Mesendoderm (in vitro differentiated cells): ENCODE measurements at regions not wholly inside any gene's neighbourhood (a gene's known extent, or its start where the extent isn't known, plus 50 kb on each side); places are given as distances from the start of the nearest gene placed in this dataset.

ENCODE experiments used
- DNase-seq: peaks from one replicate; pipeline ENCODE4 v3.0.0; 2013
- H2AK5ac ChIP-seq: 2 replicates; pipeline ENCODE4 v1.6.1; 2013; ENCODE audit warnings: low read length, inconsistent platforms
- H2BK120ac ChIP-seq: 2 replicates; pipeline ENCODE4 v1.6.1; 2013; ENCODE audit warnings: low read depth, mild to moderate bottlenecking, low read length, moderate library complexity, mixed read lengths
- H2BK15ac ChIP-seq: replicated peaks from 2 replicates; pipeline ENCODE4 v1.6.1; 2013; ENCODE audit warnings: low read depth, mild to moderate bottlenecking, moderate library complexity
- H2BK5ac ChIP-seq: 2 replicates; pipeline ENCODE4 v1.6.1; 2013; ENCODE audit warnings: low read length, inconsistent platforms
- H3K18ac ChIP-seq: 2 replicates; pipeline ENCODE4 v1.6.1; 2013; ENCODE audit warnings: mild to moderate bottlenecking, low read length, mixed read lengths
- H3K23ac ChIP-seq: one replicate; pipeline ENCODE4 v1.6.1; 2013; ENCODE audit warnings: low read length
- H3K27ac ChIP-seq: 2 replicates; pipeline ENCODE4 v1.5.1; 2013; ENCODE audit warnings: low read depth, mild to moderate bottlenecking, inconsistent platforms, low read length, moderate library complexity
- H3K27me3 ChIP-seq: 2 replicates; pipeline ENCODE4 v1.6.1; 2013; ENCODE audit warnings: low read length, control low read depth, mild to moderate bottlenecking, inconsistent platforms; ENCODE audit not compliant: insufficient read depth, poor library complexity
- H3K36me3 ChIP-seq: 2 replicates; pipeline ENCODE4 v1.6.1; 2013; ENCODE audit warnings: low read length, inconsistent platforms; ENCODE audit not compliant: control insufficient read depth, insufficient read depth
- H3K4ac ChIP-seq: one replicate; pipeline ENCODE4 v1.6.1; 2013; ENCODE audit warnings: low read depth, mild to moderate bottlenecking, low read length, moderate library complexity
- H3K4me1 ChIP-seq: 2 replicates; pipeline ENCODE4 v1.6.1; 2013; ENCODE audit warnings: low read depth, low read length, inconsistent platforms; ENCODE audit not compliant: control insufficient read depth
- H3K4me2 ChIP-seq: 2 replicates; pipeline ENCODE4 v1.6.1; 2013; ENCODE audit warnings: low read length
- H3K4me3 ChIP-seq: 2 replicates; pipeline ENCODE4 v1.5.1; 2013; ENCODE audit warnings: mild to moderate bottlenecking, low read length
- H3K56ac ChIP-seq: one replicate; pipeline ENCODE4 v1.6.1; 2013; ENCODE audit warnings: low read length
- H3K79me1 ChIP-seq: 2 replicates; pipeline ENCODE4 v1.6.1; 2013; ENCODE audit warnings: low read length, inconsistent platforms
- H3K79me2 ChIP-seq: 2 replicates; pipeline ENCODE4 v1.6.1; 2013; ENCODE audit warnings: mild to moderate bottlenecking, low read length; ENCODE audit not compliant: control insufficient read depth, insufficient read depth
- H3K9ac ChIP-seq: 2 replicates; pipeline ENCODE4 v1.6.1; 2013; ENCODE audit warnings: low read length, inconsistent platforms
- H4K5ac ChIP-seq: one replicate; pipeline ENCODE4 v1.6.1; 2013; ENCODE audit warnings: low read length
- H4K8ac ChIP-seq: one replicate; pipeline ENCODE4 v1.6.1; 2013; ENCODE audit warnings: low read depth, mild to moderate bottlenecking, control low read depth, low read length, moderate library complexity
- WGBS: extraction: QIAGEN DNeasy Blood & Tissue Kit; methylation state at CpG from one replicate; pipeline ENCODE4 v1.1.7; 2013; ENCODE audit warnings: low lambda C conversion rate, missing lambda C conversion rate; ENCODE audit not compliant: insufficient coverage; ENCODE audit errors: extremely low coverage; 5-methylcytosine and 5-hydroxymethylcytosine counted together

DNA sequence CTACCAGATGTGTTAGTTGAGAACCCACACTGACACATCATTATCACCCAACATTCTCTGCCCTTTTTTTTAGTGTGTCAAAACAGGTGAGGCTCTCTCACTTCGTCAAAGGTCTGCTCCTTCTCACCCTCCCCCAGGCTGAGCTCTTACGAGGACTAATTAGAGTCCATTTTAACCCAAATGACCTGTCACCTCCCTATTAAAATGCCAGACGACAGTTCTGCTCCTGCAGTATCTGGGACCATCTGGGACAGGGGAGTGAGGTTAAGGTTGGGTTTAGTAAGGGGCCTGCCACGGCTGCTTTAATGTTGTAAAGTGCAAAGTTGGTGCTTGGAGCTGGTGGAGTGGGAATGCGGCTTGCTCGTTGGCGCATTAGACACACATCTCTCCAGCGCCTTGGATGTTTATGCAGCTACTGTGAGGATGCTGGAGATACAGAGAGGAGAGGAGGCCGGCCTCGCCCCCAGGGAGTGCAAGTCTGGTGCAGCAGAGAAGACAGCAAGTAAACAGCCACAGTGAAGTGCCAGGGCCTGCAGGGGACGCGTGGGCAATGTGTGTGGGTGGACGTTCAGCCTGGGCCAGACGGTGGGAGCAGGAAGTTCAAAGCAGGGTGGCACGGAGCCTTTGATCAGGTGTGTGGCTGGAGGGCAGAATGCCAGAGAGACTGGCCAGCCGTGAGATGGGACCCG, 96.2 kb downstream of the C9orf50 start:
- Histone ChIP-seq H2BK5ac (no peak overlapping the region), H3K79me2 (no peaks in the 10 kb centered on the region), H3K36me3 (no peaks in the 10 kb centered on the region), H2AK5ac (no peak overlapping the region), H3K56ac (no peak overlapping the region), H3K4me1 (peaks cover 2% of the 10 kb centered on the region), H3K4me2 (no peak overlapping the region), H3K79me1 (no peaks in the 10 kb centered on the region), H4K5ac (no peak overlapping the region), H4K8ac (no peak overlapping the region), H3K27me3 (no peaks in the 10 kb centered on the region), H3K18ac (no peak overlapping the region), H2BK15ac (no peak overlapping the region), H3K4me3 (no peak overlapping the region), H2BK120ac (no peak overlapping the region), H3K23ac (no peak overlapping the region), H3K9ac (no peak overlapping the region), H3K4ac (no peak overlapping the region), H3K27ac (no peak overlapping the region)
- peak; percentile 29 for DNase-seq
- no CpG with 5 or more reads among the region's 17 CpGs for WGBS

DNA sequence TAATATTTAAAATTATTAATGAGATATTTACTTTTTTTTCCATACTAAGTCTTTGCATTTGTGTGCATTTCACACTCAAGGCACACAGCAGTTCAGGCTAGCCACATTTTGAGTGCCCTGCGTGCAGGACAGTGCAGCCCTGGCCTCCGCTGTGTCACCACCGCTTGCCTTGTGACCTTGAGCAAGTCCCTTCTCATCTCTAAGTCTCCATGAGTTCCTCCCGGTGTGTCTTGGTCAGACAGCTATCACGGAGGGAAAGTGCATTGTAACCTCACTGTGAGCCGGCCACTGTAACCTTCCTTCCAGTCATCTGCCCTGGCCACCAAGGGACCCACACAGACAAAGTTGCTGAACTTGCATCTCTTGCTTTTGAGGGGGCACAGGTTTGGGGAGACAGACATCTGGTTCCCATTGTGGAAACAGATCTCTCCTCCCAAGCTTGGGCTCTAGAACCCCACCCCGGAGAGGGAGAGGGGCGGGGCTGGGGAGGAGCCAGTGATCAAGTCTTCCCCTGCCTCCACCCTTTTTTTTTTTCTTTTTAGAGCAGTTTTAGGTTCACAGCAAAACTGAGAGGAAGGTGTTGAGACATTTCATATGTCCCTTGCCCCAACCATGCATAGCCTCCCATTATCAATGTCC, 96.8 kb downstream of the C9orf50 start:
- Histone ChIP-seq H3K56ac (peak overlapping the region; percentile 19), H2BK5ac (no peak overlapping the region), H3K4me1 (peaks cover 2% of the 10 kb centered on the region), H4K5ac (no peak overlapping the region), H3K4me2 (no peak overlapping the region), H3K18ac (no peak overlapping the region), H2BK15ac (no peak overlapping the region), H3K79me2 (no peaks in the 10 kb centered on the region), H3K27me3 (no peaks in the 10 kb centered on the region), H3K36me3 (no peaks in the 10 kb centered on the region), H3K9ac (peak overlapping the region; percentile 1), H3K23ac (no peak overlapping the region), H2BK120ac (no peak overlapping the region), H4K8ac (no peak overlapping the region), H3K79me1 (no peaks in the 10 kb centered on the region), H3K4ac (no peak overlapping the region), H3K27ac (no peak overlapping the region), H2AK5ac (no peak overlapping the region), H3K4me3 (no peak overlapping the region)
- no peak for DNase-seq
- no CpG with 5 or more reads among the region's 8 CpGs for WGBS

DNA sequence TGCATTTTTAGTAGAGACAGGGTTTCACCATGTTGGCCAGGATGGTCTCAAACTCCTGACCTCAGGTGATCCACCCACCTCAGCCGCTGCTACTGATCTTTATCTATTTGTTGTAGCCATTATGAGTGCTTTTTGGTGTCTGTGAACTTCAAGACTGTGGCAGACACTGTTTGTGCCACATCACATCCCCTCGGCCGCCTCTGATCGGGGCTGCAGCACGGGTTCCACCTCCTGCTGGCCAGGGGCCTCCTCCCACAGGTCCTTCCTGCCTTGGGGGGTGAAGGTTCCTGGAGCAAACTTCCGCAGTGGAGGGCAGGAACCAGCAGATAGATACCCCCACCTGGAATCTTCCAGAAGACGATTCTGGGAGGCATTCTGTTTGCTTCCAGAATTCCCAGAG, 98.5 kb downstream of the C9orf50 start:
- Histone ChIP-seq H3K23ac (no peak overlapping the region), H2BK120ac (no peak overlapping the region), H3K79me1 (no peaks in the 10 kb centered on the region), H3K4me3 (no peak overlapping the region), H3K4ac (no peak overlapping the region), H3K27ac (no peak overlapping the region), H3K9ac (no peak overlapping the region), H3K27me3 (no peaks in the 10 kb centered on the region), H3K4me2 (no peak overlapping the region), H4K8ac (no peak overlapping the region), H2BK5ac (no peak overlapping the region), H3K56ac (no peak overlapping the region), H3K18ac (no peak overlapping the region), H4K5ac (no peak overlapping the region), H2BK15ac (no peak overlapping the region), H3K36me3 (no peaks in the 10 kb centered on the region), H3K79me2 (no peaks in the 10 kb centered on the region), H3K4me1 (peaks cover 2% of the 10 kb centered on the region), H2AK5ac (no peak overlapping the region)
- no CpG with 5 or more reads among the region's 7 CpGs for WGBS
- no peak for DNase-seq

- no peak overlapping the region for H2BK120ac ChIP-seq
- H3K18ac ChIP-seq, result no peak overlapping the region
- no peak overlapping the region for H2BK5ac ChIP-seq
- no peak overlapping the region for H3K23ac ChIP-seq
- no peak overlapping the region for H3K4me2 ChIP-seq
- no peak overlapping the region for H3K4ac ChIP-seq
- H3K9ac ChIP-seq, result no peak overlapping the region
- H3K4me3 ChIP-seq, result no peak overlapping the region
- H4K8ac ChIP-seq, result no peak overlapping the region
- H3K79me2 ChIP-seq, result no peaks in the 10 kb centered on the region
- no CpG with 5 or more reads among the region's 3 CpGs for WGBS
- H2BK15ac ChIP-seq, result no peak overlapping the region
- no peaks in the 10 kb centered on the region for H3K36me3 ChIP-seq
- DNase-seq, result no peak
- no peak overlapping the region for H3K27ac ChIP-seq
- H4K5ac ChIP-seq, result no peak overlapping the region
- H2AK5ac ChIP-seq, result no peak overlapping the region
- H3K4me1 ChIP-seq, result peaks cover 2% of the 10 kb centered on the region
- no peaks in the 10 kb centered on the region for H3K79me1 ChIP-seq
- no peak overlapping the region for H3K56ac ChIP-seq
- no peaks in the 10 kb centered on the region for H3K27me3 ChIP-seq
Observed at GRCh38 chr9:129520082-129520481, 100.8 kb downstream of the C9orf50 start.

DNA sequence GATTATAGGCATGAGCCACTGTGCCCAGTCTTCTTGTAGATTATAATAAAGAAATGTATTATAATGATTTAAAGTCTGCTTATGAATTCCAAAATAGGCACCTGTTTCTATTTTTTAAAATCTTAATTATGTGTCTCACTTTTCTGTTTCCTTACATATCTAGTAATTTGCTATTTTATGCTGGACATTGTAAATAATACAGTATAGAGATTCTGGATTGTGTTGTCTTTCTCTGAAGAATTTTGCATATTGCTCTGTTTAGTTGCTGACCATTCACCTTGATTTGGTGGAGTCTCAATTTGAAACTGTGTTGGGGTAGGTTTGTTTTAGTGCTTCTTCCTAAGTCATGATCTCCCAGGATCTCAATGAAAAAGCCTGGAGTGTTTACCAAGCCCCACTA, 102.8 kb downstream of the C9orf50 start:
- Histone ChIP-seq H3K4ac (no peak overlapping the region), H2BK15ac (no peak overlapping the region), H3K4me3 (no peak overlapping the region), H2AK5ac (no peak overlapping the region), H3K27ac (no peak overlapping the region), H3K23ac (no peak overlapping the region), H3K18ac (no peak overlapping the region), H4K8ac (no peak overlapping the region), H3K4me1 (no peaks in the 10 kb centered on the region), H3K9ac (no peak overlapping the region), H3K36me3 (no peaks in the 10 kb centered on the region), H3K79me1 (no peaks in the 10 kb centered on the region), H3K79me2 (no peaks in the 10 kb centered on the region), H3K4me2 (no peak overlapping the region), H3K27me3 (no peaks in the 10 kb centered on the region), H4K5ac (no peak overlapping the region), H2BK120ac (no peak overlapping the region), H2BK5ac (no peak overlapping the region), H3K56ac (no peak overlapping the region)
- DNase-seq, result no peak

- Histone ChIP-seq H3K79me1 (no peaks in the 10 kb centered on the region), H3K27ac (no peak overlapping the region), H3K9ac (no peak overlapping the region), H3K56ac (no peak overlapping the region), H2AK5ac (no peak overlapping the region), H4K8ac (no peak overlapping the region), H3K23ac (no peak overlapping the region), H3K36me3 (no peaks in the 10 kb centered on the region), H3K79me2 (no peaks in the 10 kb centered on the region), H3K18ac (no peak overlapping the region), H4K5ac (no peak overlapping the region), H2BK120ac (no peak overlapping the region), H3K4me2 (no peak overlapping the region), H3K4me1 (no peaks in the 10 kb centered on the region), H2BK15ac (no peak overlapping the region), H3K27me3 (no peaks in the 10 kb centered on the region), H3K4ac (no peak overlapping the region), H3K4me3 (no peak overlapping the region), H2BK5ac (no peak overlapping the region)
- WGBS, result no CpG with 5 or more reads among the region's 7 CpGs
- no peak for DNase-seq
Observed at GRCh38 chr9:129517006-129517405, 103.9 kb downstream of the C9orf50 start.
